ENCODE measurements at regions not wholly inside any gene's neighbourhood (a gene's known extent, or its start where the extent isn't known, plus 50 kb on each side); places are given as distances from the start of the nearest gene placed in this dataset.
"Not testable (repeated sequence)": the region's sequence is repeated elsewhere in the genome, so short reads cannot be mapped to it uniquely, and the experiment has no call there.

DNA sequence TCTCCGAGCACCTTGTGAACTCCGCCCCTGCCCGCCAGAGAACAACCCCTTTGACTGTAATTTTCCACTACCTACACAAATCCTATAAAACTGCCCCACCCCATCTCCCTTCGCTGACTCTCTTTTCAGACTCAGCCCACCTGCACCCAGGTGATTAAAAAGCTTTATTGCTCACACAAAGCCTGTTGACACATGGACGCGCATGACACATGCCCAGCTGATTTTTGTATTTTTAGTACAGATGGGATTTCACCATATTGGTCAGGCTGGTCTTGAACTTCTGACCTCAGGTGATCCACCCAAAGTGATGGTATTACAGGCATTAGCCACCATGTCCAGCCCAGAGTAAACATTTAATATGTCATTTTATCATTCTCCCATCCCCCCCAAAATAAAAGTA is 97.0 kb upstream of the CCNG1 start:
- TF ChIP-seq CTCF (IDR thresholded peaks at IDR 0.05); SIN3A (IDR thresholded peaks at IDR 0.05; ENCODE audit: borderline replicate concordance, insufficient read depth, low read depth, low read length): not testable (repeated sequence)
- TF ChIP-seq, protein P1, sequence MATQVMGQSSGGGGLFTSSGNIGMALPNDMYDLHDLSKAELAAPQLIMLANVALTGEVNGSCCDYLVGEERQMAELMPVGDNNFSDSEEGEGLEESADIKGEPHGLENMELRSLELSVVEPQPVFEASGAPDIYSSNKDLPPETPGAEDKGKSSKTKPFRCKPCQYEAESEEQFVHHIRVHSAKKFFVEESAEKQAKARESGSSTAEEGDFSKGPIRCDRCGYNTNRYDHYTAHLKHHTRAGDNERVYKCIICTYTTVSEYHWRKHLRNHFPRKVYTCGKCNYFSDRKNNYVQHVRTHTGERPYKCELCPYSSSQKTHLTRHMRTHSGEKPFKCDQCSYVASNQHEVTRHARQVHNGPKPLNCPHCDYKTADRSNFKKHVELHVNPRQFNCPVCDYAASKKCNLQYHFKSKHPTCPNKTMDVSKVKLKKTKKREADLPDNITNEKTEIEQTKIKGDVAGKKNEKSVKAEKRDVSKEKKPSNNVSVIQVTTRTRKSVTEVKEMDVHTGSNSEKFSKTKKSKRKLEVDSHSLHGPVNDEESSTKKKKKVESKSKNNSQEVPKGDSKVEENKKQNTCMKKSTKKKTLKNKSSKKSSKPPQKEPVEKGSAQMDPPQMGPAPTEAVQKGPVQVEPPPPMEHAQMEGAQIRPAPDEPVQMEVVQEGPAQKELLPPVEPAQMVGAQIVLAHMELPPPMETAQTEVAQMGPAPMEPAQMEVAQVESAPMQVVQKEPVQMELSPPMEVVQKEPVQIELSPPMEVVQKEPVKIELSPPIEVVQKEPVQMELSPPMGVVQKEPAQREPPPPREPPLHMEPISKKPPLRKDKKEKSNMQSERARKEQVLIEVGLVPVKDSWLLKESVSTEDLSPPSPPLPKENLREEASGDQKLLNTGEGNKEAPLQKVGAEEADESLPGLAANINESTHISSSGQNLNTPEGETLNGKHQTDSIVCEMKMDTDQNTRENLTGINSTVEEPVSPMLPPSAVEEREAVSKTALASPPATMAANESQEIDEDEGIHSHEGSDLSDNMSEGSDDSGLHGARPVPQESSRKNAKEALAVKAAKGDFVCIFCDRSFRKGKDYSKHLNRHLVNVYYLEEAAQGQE (IDR thresholded peaks at IDR 0.05; ENCODE audit: insufficient read depth in 1 of 2, low read depth in 2 of 2, low read length in 1 of 2), result not testable (repeated sequence)

All from Panc1 (cell line).